Liver (tissue), 8 donors: ENCODE measurements at regions not wholly inside any gene's neighbourhood (a gene's known extent, or its start where the extent isn't known, plus 50 kb on each side); places are given as distances from the start of the nearest gene placed in this dataset.

Experiments
- DNase-seq: peaks from one replicate; pipeline ENCODE4 v3.0.0-alpha.2; 2017; ENCODE audit warnings: low spot score
- H3K27ac ChIP-seq, 2 donors: one replicate each; pipeline ENCODE4 v1.7.0; 2013; ENCODE audit warnings: inconsistent platforms in 2 of 2, low read length in 2 of 2, control low read depth in 1 of 2, low read depth in 1 of 2, mild to moderate bottlenecking in 1 of 2
- H3K27me3 ChIP-seq, 4 donors: one replicate each; pipeline versions ENCODE4 v1.6.1 to v1.7.0; 2013; ENCODE audit warnings: low read length in 3 of 4, inconsistent platforms in 1 of 4, mild to moderate bottlenecking in 1 of 4, moderate library complexity in 1 of 4; ENCODE audit not compliant: control insufficient read depth in 4 of 4, insufficient read depth in 4 of 4
- H3K36me3 ChIP-seq, 4 donors: one replicate each; pipeline versions ENCODE4 v1.6.1 to v1.7.0; 2013; ENCODE audit warnings: low read length in 3 of 4, mild to moderate bottlenecking in 3 of 4, low read depth in 1 of 4, moderate library complexity in 1 of 4; ENCODE audit not compliant: control insufficient read depth in 4 of 4, insufficient read depth in 3 of 4
- H3K4me1 ChIP-seq, 4 donors: one replicate each; pipeline versions ENCODE4 v1.6.1 to v1.7.0; 2013; ENCODE audit warnings: low read length in 3 of 4, mild to moderate bottlenecking in 3 of 4, moderate library complexity in 1 of 4; ENCODE audit not compliant: control insufficient read depth in 4 of 4, insufficient read depth in 4 of 4
- H3K4me3 ChIP-seq, 3 donors: one replicate each; pipeline versions ENCODE4 v1.6.1 to v1.7.0; 2013; ENCODE audit warnings: low read length in 3 of 3, control low read depth in 1 of 3, low read depth in 1 of 3, mild to moderate bottlenecking in 1 of 3
- H3K9ac ChIP-seq, 2 donors: one replicate each; pipeline ENCODE4 v1.7.0; 2013; ENCODE audit warnings: low read length in 2 of 2, mild to moderate bottlenecking in 2 of 2, moderate library complexity in 2 of 2, control low read depth in 1 of 2, low read depth in 1 of 2
- H3K9me3 ChIP-seq, 4 donors: one replicate each; pipeline versions ENCODE4 v1.6.1 to v1.7.0; 2013; ENCODE audit warnings: low read length in 3 of 4; ENCODE audit not compliant: control insufficient read depth in 4 of 4
- FOXA1 ChIP-seq: IDR thresholded peaks from 2 replicates; pipeline ENCODE4 v1.6.1; 2016; ENCODE audit warnings: antibody characterized with exemption
- FOXA2 ChIP-seq: IDR thresholded peaks from 2 replicates; pipeline ENCODE4 v1.6.1; 2016; ENCODE audit warnings: antibody characterized with exemption
- GABPA ChIP-seq, 2 donors: IDR thresholded peaks in 1 of 2; conservative IDR thresholded peaks in 1 of 2; 2 replicates each; pipeline ENCODE4 v1.6.1; 2016; ENCODE audit warnings: antibody characterized with exemption in 2 of 2, mild to moderate bottlenecking in 1 of 2, moderate library complexity in 1 of 2
- HNF4A ChIP-seq, 2 donors: conservative IDR thresholded peaks; 2 replicates each; pipeline ENCODE4 v1.6.1; 2016; ENCODE audit warnings: antibody characterized with exemption in 2 of 2, mild to moderate bottlenecking in 2 of 2
- HNF4G ChIP-seq: IDR thresholded peaks from 2 replicates; pipeline ENCODE4 v1.6.1; 2016; ENCODE audit warnings: antibody characterized with exemption
- JUND ChIP-seq, 2 donors: IDR thresholded peaks; 2 replicates each; pipeline ENCODE4 v1.6.1; 2016; ENCODE audit warnings: antibody characterized with exemption in 2 of 2
- NR2F2 ChIP-seq: IDR thresholded peaks from 2 replicates; pipeline ENCODE4 v1.6.1; 2016; ENCODE audit warnings: antibody characterized with exemption
- RXRA ChIP-seq, 2 donors: IDR thresholded peaks; 2 replicates each; pipeline ENCODE4 v1.6.1; 2017 to 2018; ENCODE audit warnings: antibody characterized with exemption in 2 of 2, mild to moderate bottlenecking in 1 of 2
- SP1 ChIP-seq: IDR thresholded peaks from 2 replicates; pipeline ENCODE4 v1.6.1; 2018; ENCODE audit warnings: antibody characterized with exemption, mild to moderate bottlenecking
- TAF1 ChIP-seq: conservative IDR thresholded peaks from 2 replicates; pipeline ENCODE4 v1.6.1; 2016; ENCODE audit warnings: antibody characterized with exemption, mild to moderate bottlenecking
- WGBS: extraction: QIAGEN DNeasy Blood & Tissue Kit; methylation state at CpG from one replicate; pipeline ENCODE4 v1.1.7; 2013; 5-methylcytosine and 5-hydroxymethylcytosine counted together
- TF ChIP-seq, protein P1 (sequence below): IDR thresholded peaks from 2 replicates; pipeline ENCODE4 v1.6.1; 2016; ENCODE audit warnings: antibody characterized with exemption
- TF ChIP-seq, protein P2 (sequence below): IDR thresholded peaks from 2 replicates; pipeline ENCODE4 v1.6.1; 2016; ENCODE audit warnings: antibody characterized with exemption
- TF ChIP-seq, protein P3 (sequence below): fragments of 150-350 bp; IDR thresholded peaks from 2 replicates; pipeline ENCODE4 v1.5.1; 2017; ENCODE audit warnings: improper control_type of control experiment, low read depth, low read length; ENCODE audit not compliant: missing input control
- donor health status: healthy.
- donor health status: healthy.
- donor health status: healthy.
- donor health status: healthy.
- donor health status: healthy.

DNA sequence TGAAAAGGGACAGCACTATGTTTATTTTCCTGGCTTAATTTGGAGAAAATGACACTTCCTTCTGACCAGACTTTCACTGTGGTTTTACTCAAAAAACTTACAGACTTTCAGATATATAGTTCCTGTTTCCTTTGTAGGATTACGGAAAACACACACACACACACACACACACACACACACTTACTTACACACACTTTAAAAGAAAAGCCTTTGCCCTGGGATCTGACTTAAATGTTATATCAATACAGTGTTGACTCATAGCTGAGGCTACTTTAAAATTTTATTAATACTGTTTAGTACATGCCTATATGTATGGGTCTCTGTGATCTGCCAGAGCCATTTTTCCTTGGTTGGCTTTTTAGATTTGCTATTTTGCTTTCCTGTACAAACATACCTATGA is 758.3 kb downstream of the DNAH5 start:
- no peaks in the 10 kb centered on the region for H3K4me1 ChIP-seq
- DNase-seq: no peak
- H3K9ac ChIP-seq: no peak overlapping the region
- no peak overlapping the region for H3K4me3 ChIP-seq
- H3K36me3 ChIP-seq: no peaks in the 10 kb centered on the region
- H3K9me3 ChIP-seq: no peaks in the 10 kb centered on the region
- H3K27ac ChIP-seq: no peak overlapping the region
- H3K27me3 ChIP-seq: no peaks in the 10 kb centered on the region
- TF ChIP-seq HNF4A (conservative IDR thresholded peaks at IDR 0.05) (no peak), SP1 (no peak)
- WGBS: 49% methylated on average over 1 of the region's 1 CpG

DNA sequence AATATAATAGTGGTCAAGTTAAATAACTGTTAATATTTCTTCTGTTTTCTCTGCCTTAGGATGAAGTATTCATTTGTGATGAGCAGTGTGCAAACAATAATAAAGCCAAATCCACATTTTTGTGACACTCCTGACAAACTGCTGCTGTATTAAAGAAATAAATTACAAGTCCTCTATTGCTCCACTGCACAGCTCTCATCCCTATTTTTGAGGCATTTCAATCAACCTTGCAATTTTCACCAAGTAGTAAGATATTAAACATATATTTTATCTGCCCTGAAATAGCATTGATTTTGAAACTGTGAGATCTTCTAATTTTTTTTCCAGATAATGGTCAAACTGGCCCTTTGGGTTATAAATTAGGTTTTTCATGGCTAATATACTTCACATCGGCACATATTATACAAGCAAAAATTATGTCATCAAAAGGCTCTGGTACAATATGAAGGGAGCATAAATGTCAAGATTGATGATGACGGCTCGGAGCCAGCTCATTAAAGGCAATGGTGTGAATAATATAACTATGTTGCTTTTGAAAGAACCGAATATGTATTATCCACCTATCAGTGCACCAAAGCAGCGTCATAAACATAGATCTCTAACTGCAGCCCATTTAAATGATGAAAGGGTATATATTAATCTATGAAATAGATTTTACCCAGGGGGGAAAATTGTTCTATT is 764.9 kb downstream of the DNAH5 start:
- DNase-seq: no peak
- no peak overlapping the region for H3K27ac ChIP-seq
- WGBS: 86% methylated on average over 5 of the region's 5 CpGs
- no peak overlapping the region for H3K9ac ChIP-seq
- no peaks in the 10 kb centered on the region for H3K27me3 ChIP-seq
- H3K9me3 ChIP-seq: no peaks in the 10 kb centered on the region
- TF ChIP-seq HNF4G (no peak), HNF4A (conservative IDR thresholded peaks at IDR 0.05) (no peak), NR2F2 (no peak), RXRA (IDR thresholded peaks at IDR 0.05) (no peak)
- TF ChIP-seq, protein P1, sequence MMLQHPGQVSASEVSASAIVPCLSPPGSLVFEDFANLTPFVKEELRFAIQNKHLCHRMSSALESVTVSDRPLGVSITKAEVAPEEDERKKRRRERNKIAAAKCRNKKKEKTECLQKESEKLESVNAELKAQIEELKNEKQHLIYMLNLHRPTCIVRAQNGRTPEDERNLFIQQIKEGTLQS: no peak
- TF ChIP-seq, protein P2, sequence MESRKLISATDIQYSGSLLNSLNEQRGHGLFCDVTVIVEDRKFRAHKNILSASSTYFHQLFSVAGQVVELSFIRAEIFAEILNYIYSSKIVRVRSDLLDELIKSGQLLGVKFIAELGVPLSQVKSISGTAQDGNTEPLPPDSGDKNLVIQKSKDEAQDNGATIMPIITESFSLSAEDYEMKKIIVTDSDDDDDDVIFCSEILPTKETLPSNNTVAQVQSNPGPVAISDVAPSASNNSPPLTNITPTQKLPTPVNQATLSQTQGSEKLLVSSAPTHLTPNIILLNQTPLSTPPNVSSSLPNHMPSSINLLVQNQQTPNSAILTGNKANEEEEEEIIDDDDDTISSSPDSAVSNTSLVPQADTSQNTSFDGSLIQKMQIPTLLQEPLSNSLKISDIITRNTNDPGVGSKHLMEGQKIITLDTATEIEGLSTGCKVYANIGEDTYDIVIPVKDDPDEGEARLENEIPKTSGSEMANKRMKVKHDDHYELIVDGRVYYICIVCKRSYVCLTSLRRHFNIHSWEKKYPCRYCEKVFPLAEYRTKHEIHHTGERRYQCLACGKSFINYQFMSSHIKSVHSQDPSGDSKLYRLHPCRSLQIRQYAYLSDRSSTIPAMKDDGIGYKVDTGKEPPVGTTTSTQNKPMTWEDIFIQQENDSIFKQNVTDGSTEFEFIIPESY: no peak
- TF ChIP-seq, protein P3, sequence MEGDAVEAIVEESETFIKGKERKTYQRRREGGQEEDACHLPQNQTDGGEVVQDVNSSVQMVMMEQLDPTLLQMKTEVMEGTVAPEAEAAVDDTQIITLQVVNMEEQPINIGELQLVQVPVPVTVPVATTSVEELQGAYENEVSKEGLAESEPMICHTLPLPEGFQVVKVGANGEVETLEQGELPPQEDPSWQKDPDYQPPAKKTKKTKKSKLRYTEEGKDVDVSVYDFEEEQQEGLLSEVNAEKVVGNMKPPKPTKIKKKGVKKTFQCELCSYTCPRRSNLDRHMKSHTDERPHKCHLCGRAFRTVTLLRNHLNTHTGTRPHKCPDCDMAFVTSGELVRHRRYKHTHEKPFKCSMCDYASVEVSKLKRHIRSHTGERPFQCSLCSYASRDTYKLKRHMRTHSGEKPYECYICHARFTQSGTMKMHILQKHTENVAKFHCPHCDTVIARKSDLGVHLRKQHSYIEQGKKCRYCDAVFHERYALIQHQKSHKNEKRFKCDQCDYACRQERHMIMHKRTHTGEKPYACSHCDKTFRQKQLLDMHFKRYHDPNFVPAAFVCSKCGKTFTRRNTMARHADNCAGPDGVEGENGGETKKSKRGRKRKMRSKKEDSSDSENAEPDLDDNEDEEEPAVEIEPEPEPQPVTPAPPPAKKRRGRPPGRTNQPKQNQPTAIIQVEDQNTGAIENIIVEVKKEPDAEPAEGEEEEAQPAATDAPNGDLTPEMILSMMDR: no peak
- H3K4me3 ChIP-seq: no peak overlapping the region
- H3K4me1 ChIP-seq: no peaks in the 10 kb centered on the region
- no peaks in the 10 kb centered on the region for H3K36me3 ChIP-seq

DNA sequence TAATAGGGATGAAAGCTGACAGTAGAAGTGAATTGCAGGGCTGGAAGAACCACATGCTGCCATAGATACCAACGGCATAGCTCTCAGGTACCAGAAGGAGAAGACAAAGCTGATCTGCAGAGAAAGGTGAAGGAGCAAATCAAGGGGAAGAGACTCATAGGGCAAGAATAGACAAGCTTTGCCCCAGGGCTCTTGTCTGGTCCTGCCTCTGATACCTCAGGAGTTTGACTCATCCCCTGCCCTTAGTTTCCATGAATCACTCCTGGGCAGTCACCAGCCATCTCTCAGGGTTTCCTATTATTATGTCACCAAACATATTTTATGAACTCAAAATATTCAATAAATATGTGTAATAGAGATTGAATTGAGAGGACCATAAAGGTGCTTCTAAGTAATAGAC is 800.9 kb downstream of the DNAH5 start:
- no peak overlapping the region for H3K27ac ChIP-seq
- H3K4me3 ChIP-seq: no peak overlapping the region
- 74% methylated on average over 1 of the region's 1 CpG for WGBS

More for the DNA sequence above, 800.9 kb downstream of the DNAH5 start:
- no peak overlapping the region for H3K9ac ChIP-seq
- H3K9me3 ChIP-seq: no peaks in the 10 kb centered on the region
- DNase-seq: no peak
- no peaks in the 10 kb centered on the region for H3K36me3 ChIP-seq
- H3K4me1 ChIP-seq: no peaks in the 10 kb centered on the region
- TF ChIP-seq, protein P1: no peak
- no peak for TF ChIP-seq HNF4A (conservative IDR thresholded peaks at IDR 0.05)
- no peak for TF ChIP-seq JUND (IDR thresholded peaks at IDR 0.05)
- TF ChIP-seq SP1: no peak
- TF ChIP-seq NR2F2: no peak
- no peak for TF ChIP-seq FOXA1
- no peak for TF ChIP-seq FOXA2
- TF ChIP-seq, protein P3: no peak
- TF ChIP-seq TAF1: no peak
- no peak for TF ChIP-seq GABPA (IDR thresholded peaks at IDR 0.05 in 1 of 2, conservative IDR thresholded peaks at IDR 0.05 in 1 of 2)
- no peak for TF ChIP-seq HNF4G
- H3K27me3 ChIP-seq: no peaks in the 10 kb centered on the region
